ENCODE measurements at regions not wholly inside any gene's neighbourhood (a gene's known extent, or its start where the extent isn't known, plus 50 kb on each side); places are given as distances from the start of the nearest gene placed in this dataset.

DNA sequence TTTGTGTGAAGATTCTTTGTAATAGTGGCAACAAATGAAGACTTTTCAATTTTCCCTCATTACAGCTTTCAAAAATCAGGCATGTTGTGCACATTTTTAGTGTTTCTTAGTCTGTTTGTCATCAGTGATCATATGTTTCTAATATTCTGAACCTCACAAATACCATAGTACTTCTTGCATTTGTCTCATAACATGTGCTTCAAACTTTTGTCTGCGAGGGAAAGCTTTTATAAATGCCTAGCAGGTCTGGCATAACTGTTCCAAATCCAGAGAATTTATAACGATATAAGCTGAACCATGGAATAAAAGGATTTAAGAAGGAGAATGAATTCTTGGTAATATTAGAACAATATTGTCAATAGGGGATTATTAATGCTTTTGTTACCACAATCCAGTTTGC, 670.2 kb downstream of the RFPL4B start:
- Histone ChIP-seq H3K36me3 (ENCODE audit: control insufficient read depth in 4 of 4, insufficient read depth in 3 of 4, low read depth in 1 of 4, low read length in 3 of 4) (no peaks in the 10 kb centered on the region), H3K9ac (ENCODE audit: low read depth in 1 of 2, low read length in 2 of 2) (no peak overlapping the region), H3K4me1 (ENCODE audit: control insufficient read depth in 4 of 4, insufficient read depth in 4 of 4, low read length in 3 of 4) (no peaks in the 10 kb centered on the region), H3K27ac (ENCODE audit: low read depth in 1 of 2, low read length in 2 of 2) (no peak overlapping the region), H3K27me3 (ENCODE audit: control insufficient read depth in 4 of 4, insufficient read depth in 4 of 4, low read length in 3 of 4) (no peaks in the 10 kb centered on the region), H3K9me3 (ENCODE audit: control insufficient read depth in 4 of 4, low read length in 3 of 4) (no peaks in the 10 kb centered on the region), H3K4me3 (ENCODE audit: low read depth in 1 of 3, low read length in 3 of 3) (no peak overlapping the region)
- DNase-seq (ENCODE audit: low spot score), result no peak
- TF ChIP-seq RAD21 (IDR thresholded peaks at IDR 0.05) (no peak), JUND (IDR thresholded peaks at IDR 0.05) (no peak), FOXA1 (IDR thresholded peaks at IDR 0.05) (no peak), SP1 (IDR thresholded peaks at IDR 0.05) (no peak), YY1 (IDR thresholded peaks at IDR 0.05) (no peak), HNF4G (IDR thresholded peaks at IDR 0.05) (no peak), HNF4A (conservative IDR thresholded peaks at IDR 0.05) (no peak), FOXA2 (IDR thresholded peaks at IDR 0.05) (no peak)
- TF ChIP-seq, protein P1, sequence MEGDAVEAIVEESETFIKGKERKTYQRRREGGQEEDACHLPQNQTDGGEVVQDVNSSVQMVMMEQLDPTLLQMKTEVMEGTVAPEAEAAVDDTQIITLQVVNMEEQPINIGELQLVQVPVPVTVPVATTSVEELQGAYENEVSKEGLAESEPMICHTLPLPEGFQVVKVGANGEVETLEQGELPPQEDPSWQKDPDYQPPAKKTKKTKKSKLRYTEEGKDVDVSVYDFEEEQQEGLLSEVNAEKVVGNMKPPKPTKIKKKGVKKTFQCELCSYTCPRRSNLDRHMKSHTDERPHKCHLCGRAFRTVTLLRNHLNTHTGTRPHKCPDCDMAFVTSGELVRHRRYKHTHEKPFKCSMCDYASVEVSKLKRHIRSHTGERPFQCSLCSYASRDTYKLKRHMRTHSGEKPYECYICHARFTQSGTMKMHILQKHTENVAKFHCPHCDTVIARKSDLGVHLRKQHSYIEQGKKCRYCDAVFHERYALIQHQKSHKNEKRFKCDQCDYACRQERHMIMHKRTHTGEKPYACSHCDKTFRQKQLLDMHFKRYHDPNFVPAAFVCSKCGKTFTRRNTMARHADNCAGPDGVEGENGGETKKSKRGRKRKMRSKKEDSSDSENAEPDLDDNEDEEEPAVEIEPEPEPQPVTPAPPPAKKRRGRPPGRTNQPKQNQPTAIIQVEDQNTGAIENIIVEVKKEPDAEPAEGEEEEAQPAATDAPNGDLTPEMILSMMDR (IDR thresholded peaks at IDR 0.05; ENCODE audit: low read depth, low read length, missing input control), result no peak
- 79% methylated on average over 2 of the region's 2 CpGs for WGBS

DNA sequence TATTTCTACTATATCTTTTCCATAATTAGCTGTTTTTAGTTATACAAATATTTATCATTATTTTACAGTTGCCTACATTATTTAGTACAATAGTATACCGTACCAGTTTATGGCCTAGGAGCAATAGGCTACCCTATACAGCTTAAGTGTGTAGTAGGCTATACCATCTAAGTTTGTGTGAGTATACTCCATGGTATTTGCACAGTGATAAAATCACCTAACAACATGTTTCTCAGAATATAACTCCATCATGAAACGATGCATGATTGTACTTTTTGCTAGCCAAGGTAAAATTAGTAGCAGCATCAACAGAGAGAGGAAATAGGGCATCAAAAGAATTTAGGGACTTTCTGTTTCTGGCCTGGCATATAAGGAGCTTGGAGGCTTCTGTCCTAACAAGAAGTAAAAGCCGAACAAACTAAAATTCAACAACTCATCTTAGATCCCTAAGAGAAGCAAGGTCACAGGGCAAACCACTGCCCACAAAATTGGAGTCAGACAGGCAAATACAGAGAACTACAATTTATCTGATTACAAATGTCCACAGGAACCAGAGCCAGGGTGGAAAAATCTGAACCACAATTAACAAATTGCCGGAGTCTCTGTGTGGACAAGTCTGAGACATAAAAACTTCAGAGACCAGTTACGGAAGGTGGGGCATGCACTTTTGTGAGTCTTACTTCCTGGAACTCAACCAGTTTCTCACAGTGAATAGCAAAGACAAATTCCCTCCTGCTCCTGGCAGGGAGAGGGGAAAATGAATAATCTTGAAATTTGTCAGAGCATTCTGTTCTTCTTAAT, 671.4 kb downstream of the RFPL4B start:
- no peaks in the 10 kb centered on the region for H3K4me1 ChIP-seq (ENCODE audit: control insufficient read depth in 4 of 4, insufficient read depth in 4 of 4, low read length in 3 of 4)
- H3K36me3 ChIP-seq (ENCODE audit: control insufficient read depth in 4 of 4, insufficient read depth in 3 of 4, low read depth in 1 of 4, low read length in 3 of 4), result no peaks in the 10 kb centered on the region
- no peaks in the 10 kb centered on the region for H3K9me3 ChIP-seq (ENCODE audit: control insufficient read depth in 4 of 4, low read length in 3 of 4)
- peak overlapping the region in 1 of 2 donors; percentile 18 for H3K27ac ChIP-seq (ENCODE audit: low read depth in 1 of 2, low read length in 2 of 2)
- TF ChIP-seq SP1 (IDR thresholded peaks at IDR 0.05) (peak; percentile 8), RAD21 (IDR thresholded peaks at IDR 0.05) (peak; percentile 11 to 14), NR2F2 (IDR thresholded peaks at IDR 0.05) (peak; percentile 86), JUND (IDR thresholded peaks at IDR 0.05) (no peak)
- WGBS, result 60% methylated on average over 5 of the region's 5 CpGs
- H3K27me3 ChIP-seq (ENCODE audit: control insufficient read depth in 4 of 4, insufficient read depth in 4 of 4, low read length in 3 of 4), result no peaks in the 10 kb centered on the region
- no peak overlapping the region for H3K4me3 ChIP-seq (ENCODE audit: low read depth in 1 of 3, low read length in 3 of 3)
- DNase-seq (ENCODE audit: low spot score), result no peak
- H3K9ac ChIP-seq (ENCODE audit: low read depth in 1 of 2, low read length in 2 of 2), result no peak overlapping the region

DNA sequence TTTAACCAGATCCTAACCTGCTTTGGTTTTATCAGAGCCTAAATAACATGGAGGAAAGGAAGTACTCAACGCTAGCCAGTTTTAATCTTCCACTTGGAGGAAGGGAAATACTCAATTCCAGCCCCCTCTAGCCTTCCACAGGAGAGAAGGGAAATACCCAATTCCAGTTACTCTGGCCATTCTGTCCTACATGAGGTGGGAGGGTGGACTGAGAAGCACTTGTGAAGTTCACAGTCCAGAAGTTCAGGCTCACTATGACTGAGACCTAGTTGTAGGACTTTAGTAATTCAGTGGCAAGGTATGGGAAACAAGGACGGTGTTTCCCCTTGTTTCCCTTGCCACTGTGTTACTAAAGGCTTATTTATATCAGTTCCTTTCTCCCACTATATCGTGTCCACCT, 672.0 kb downstream of the RFPL4B start:
- Histone ChIP-seq H3K36me3 (ENCODE audit: control insufficient read depth in 4 of 4, insufficient read depth in 3 of 4, low read depth in 1 of 4, low read length in 3 of 4) (no peaks in the 10 kb centered on the region), H3K27me3 (ENCODE audit: control insufficient read depth in 4 of 4, insufficient read depth in 4 of 4, low read length in 3 of 4) (no peaks in the 10 kb centered on the region), H3K9ac (ENCODE audit: low read depth in 1 of 2, low read length in 2 of 2) (no peak overlapping the region), H3K4me3 (ENCODE audit: low read depth in 1 of 3, low read length in 3 of 3) (no peak overlapping the region), H3K27ac (ENCODE audit: low read depth in 1 of 2, low read length in 2 of 2) (peak overlapping the region in 1 of 2 donors; percentile 33), H3K9me3 (ENCODE audit: control insufficient read depth in 4 of 4, low read length in 3 of 4) (no peaks in the 10 kb centered on the region), H3K4me1 (ENCODE audit: control insufficient read depth in 4 of 4, insufficient read depth in 4 of 4, low read length in 3 of 4) (no peaks in the 10 kb centered on the region)
- 74% methylated on average over 3 of the region's 3 CpGs for WGBS
- DNase-seq (ENCODE audit: low spot score), result no peak
- TF ChIP-seq, protein P2, sequence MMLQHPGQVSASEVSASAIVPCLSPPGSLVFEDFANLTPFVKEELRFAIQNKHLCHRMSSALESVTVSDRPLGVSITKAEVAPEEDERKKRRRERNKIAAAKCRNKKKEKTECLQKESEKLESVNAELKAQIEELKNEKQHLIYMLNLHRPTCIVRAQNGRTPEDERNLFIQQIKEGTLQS (IDR thresholded peaks at IDR 0.05), result no peak
- TF ChIP-seq, protein P1 (IDR thresholded peaks at IDR 0.05; ENCODE audit: low read depth, low read length, missing input control), result no peak
- TF ChIP-seq FOXA1 (IDR thresholded peaks at IDR 0.05) (no peak), YY1 (IDR thresholded peaks at IDR 0.05) (no peak), HNF4G (IDR thresholded peaks at IDR 0.05) (no peak), RXRA (IDR thresholded peaks at IDR 0.05) (no peak), SP1 (IDR thresholded peaks at IDR 0.05) (no peak), GABPA (IDR thresholded peaks at IDR 0.05 in 1 of 2, conservative IDR thresholded peaks at IDR 0.05 in 1 of 2) (no peak), NR2F2 (IDR thresholded peaks at IDR 0.05) (no peak), FOXA2 (IDR thresholded peaks at IDR 0.05) (no peak), JUND (IDR thresholded peaks at IDR 0.05) (no peak)
- TF ChIP-seq, protein P3, sequence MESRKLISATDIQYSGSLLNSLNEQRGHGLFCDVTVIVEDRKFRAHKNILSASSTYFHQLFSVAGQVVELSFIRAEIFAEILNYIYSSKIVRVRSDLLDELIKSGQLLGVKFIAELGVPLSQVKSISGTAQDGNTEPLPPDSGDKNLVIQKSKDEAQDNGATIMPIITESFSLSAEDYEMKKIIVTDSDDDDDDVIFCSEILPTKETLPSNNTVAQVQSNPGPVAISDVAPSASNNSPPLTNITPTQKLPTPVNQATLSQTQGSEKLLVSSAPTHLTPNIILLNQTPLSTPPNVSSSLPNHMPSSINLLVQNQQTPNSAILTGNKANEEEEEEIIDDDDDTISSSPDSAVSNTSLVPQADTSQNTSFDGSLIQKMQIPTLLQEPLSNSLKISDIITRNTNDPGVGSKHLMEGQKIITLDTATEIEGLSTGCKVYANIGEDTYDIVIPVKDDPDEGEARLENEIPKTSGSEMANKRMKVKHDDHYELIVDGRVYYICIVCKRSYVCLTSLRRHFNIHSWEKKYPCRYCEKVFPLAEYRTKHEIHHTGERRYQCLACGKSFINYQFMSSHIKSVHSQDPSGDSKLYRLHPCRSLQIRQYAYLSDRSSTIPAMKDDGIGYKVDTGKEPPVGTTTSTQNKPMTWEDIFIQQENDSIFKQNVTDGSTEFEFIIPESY (IDR thresholded peaks at IDR 0.05), result no peak
- TF ChIP-seq, protein P4, sequence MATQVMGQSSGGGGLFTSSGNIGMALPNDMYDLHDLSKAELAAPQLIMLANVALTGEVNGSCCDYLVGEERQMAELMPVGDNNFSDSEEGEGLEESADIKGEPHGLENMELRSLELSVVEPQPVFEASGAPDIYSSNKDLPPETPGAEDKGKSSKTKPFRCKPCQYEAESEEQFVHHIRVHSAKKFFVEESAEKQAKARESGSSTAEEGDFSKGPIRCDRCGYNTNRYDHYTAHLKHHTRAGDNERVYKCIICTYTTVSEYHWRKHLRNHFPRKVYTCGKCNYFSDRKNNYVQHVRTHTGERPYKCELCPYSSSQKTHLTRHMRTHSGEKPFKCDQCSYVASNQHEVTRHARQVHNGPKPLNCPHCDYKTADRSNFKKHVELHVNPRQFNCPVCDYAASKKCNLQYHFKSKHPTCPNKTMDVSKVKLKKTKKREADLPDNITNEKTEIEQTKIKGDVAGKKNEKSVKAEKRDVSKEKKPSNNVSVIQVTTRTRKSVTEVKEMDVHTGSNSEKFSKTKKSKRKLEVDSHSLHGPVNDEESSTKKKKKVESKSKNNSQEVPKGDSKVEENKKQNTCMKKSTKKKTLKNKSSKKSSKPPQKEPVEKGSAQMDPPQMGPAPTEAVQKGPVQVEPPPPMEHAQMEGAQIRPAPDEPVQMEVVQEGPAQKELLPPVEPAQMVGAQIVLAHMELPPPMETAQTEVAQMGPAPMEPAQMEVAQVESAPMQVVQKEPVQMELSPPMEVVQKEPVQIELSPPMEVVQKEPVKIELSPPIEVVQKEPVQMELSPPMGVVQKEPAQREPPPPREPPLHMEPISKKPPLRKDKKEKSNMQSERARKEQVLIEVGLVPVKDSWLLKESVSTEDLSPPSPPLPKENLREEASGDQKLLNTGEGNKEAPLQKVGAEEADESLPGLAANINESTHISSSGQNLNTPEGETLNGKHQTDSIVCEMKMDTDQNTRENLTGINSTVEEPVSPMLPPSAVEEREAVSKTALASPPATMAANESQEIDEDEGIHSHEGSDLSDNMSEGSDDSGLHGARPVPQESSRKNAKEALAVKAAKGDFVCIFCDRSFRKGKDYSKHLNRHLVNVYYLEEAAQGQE (IDR thresholded peaks at IDR 0.05), result no peak
- TF ChIP-seq, protein P5, sequence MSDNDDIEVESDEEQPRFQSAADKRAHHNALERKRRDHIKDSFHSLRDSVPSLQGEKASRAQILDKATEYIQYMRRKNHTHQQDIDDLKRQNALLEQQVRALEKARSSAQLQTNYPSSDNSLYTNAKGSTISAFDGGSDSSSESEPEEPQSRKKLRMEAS (IDR thresholded peaks at IDR 0.05), result no peak
